GM23338 (cell line): ENCODE measurements at regions not wholly inside any gene's neighbourhood (a gene's known extent, or its start where the extent isn't known, plus 50 kb on each side); places are given as distances from the start of the nearest gene placed in this dataset.

Experiments used
- ATAC-seq: fragments of 200-7000 bp; cut with Tn5 transposase; 3 replicates; pipeline ENCODE4 v1.9.1; 2020
- DNase-seq: peaks from one replicate; pipeline ENCODE4 v3.0.0-alpha.2; 2015; ENCODE audit warnings: low spot score
- H2AFZ ChIP-seq: fragments of 200-600 bp; sonication (generic); 2 replicates; pipeline ENCODE4 v1.8.0; 2016; ENCODE audit warnings: antibody characterized with exemption, mild to moderate bottlenecking, moderate library complexity
- H3F3A ChIP-seq: fragments of 200-600 bp; sonication (generic); replicated peaks from 2 replicates; pipeline ENCODE4 v1.8.0; 2017; ENCODE audit warnings: antibody characterized with exemption, mixed run types, low read depth
- H3K27ac ChIP-seq: fragments of 200-600 bp; sonication (generic); 2 replicates; pipeline ENCODE4 v1.6.1; 2016; ENCODE audit warnings: low read depth
- H3K27me3 ChIP-seq: fragments of 200-600 bp; sonication (generic); 2 replicates; pipeline ENCODE4 v1.8.0; 2016; ENCODE audit warnings: mild to moderate bottlenecking, mixed run types, moderate library complexity; ENCODE audit not compliant: insufficient read depth
- H3K36me3 ChIP-seq: fragments of 200-600 bp; sonication (generic); 2 replicates; pipeline ENCODE4 v1.8.0; 2016; ENCODE audit warnings: mild to moderate bottlenecking; ENCODE audit not compliant: insufficient read depth
- H3K4me1 ChIP-seq: fragments of 200-600 bp; sonication (generic); 2 replicates; pipeline ENCODE4 v1.8.0; 2016; ENCODE audit warnings: mild to moderate bottlenecking, moderate library complexity; ENCODE audit not compliant: insufficient read depth
- H3K4me2 ChIP-seq: fragments of 200-600 bp; sonication (generic); 2 replicates; pipeline ENCODE4 v1.7.1; 2017; ENCODE audit warnings: mixed run types
- H3K4me3 ChIP-seq: fragments of 200-600 bp; sonication (generic); 2 replicates; pipeline ENCODE4 v1.6.1; 2016; ENCODE audit warnings: mixed run types
- H3K79me2 ChIP-seq: fragments of 200-600 bp; sonication (generic); replicated peaks from 2 replicates; pipeline ENCODE4 v1.8.0; 2017; ENCODE audit warnings: mild to moderate bottlenecking; ENCODE audit not compliant: insufficient read depth
- H3K9me2 ChIP-seq: fragments of 200-600 bp; sonication (generic); 2 replicates; pipeline ENCODE4 v1.8.0; 2017; ENCODE audit not compliant: insufficient read depth
- H4K20me1 ChIP-seq: fragments of 200-600 bp; sonication (generic); replicated peaks from 2 replicates; pipeline ENCODE4 v1.8.0; 2017; ENCODE audit warnings: mild to moderate bottlenecking; ENCODE audit not compliant: insufficient read depth
- H3K27ac Mint-ChIP-seq: 2 replicates; pipeline ENCODE4 v1.8.0; 2020; ENCODE audit warnings: inconsistent platforms, mild to moderate bottlenecking, moderate library complexity, mixed read lengths
- H3K27me3 Mint-ChIP-seq: 3 replicates; pipeline ENCODE4 v1.8.0; 2022; ENCODE audit warnings: low read depth, mild to moderate bottlenecking, moderate library complexity, mixed read lengths, inconsistent platforms; ENCODE audit not compliant: insufficient read depth, poor library complexity
- H3K36me3 Mint-ChIP-seq: 3 replicates; pipeline ENCODE4 v1.8.0; 2021; ENCODE audit warnings: low read depth, mild to moderate bottlenecking, inconsistent platforms, moderate library complexity, mixed read lengths
- H3K4me1 Mint-ChIP-seq: 3 replicates; pipeline ENCODE4 v1.8.0; 2020; ENCODE audit warnings: mild to moderate bottlenecking, inconsistent platforms, mixed read lengths
- H3K4me3 Mint-ChIP-seq: 3 replicates; pipeline ENCODE4 v1.8.0; 2021; ENCODE audit warnings: moderate library complexity, mild to moderate bottlenecking, inconsistent platforms, mixed read lengths
- H3K9me3 Mint-ChIP-seq: 3 replicates; pipeline ENCODE4 v1.8.0; 2020; ENCODE audit warnings: moderate library complexity, mild to moderate bottlenecking, inconsistent platforms, mixed read lengths
- EZH2 ChIP-seq: fragments of 200-600 bp; sonication (generic); IDR thresholded peaks from one replicate; pipeline ENCODE4 v1.8.0; 2017; ENCODE audit warnings: antibody characterized with exemption, mild to moderate bottlenecking, low read depth; ENCODE audit not compliant: unreplicated experiment
- JUNB ChIP-seq: IDR thresholded peaks from one replicate; pipeline ENCODE4 v1.6.1; 2016; ENCODE audit warnings: antibody characterized with exemption; ENCODE audit not compliant: unreplicated experiment
- NANOG ChIP-seq: IDR thresholded peaks from 2 replicates; pipeline ENCODE4 v1.6.1; 2016; ENCODE audit warnings: antibody characterized with exemption, borderline replicate concordance
- REST ChIP-seq: IDR thresholded peaks from one replicate; pipeline ENCODE4 v1.6.1; 2018; ENCODE audit warnings: antibody characterized with exemption; ENCODE audit not compliant: unreplicated experiment
- STAT1 ChIP-seq: IDR thresholded peaks from one replicate; pipeline ENCODE4 v1.6.1; 2016; ENCODE audit warnings: antibody characterized with exemption; ENCODE audit not compliant: unreplicated experiment
- ZNF114 ChIP-seq: fragments of 250-450 bp; sonication (Bioruptor Pico); IDR thresholded peaks from 2 replicates; pipeline ENCODE4 v1.5.0; 2020; ENCODE audit warnings: mild to moderate bottlenecking, moderate library complexity
- TF ChIP-seq, protein P1 (sequence below): fragments of 250-450 bp; sonication (Bioruptor Pico); IDR thresholded peaks from 2 replicates; pipeline ENCODE4 v1.5.0; 2020; ENCODE audit warnings: mild to moderate bottlenecking, moderate library complexity
- TF ChIP-seq, protein P2 (sequence below): IDR thresholded peaks from 2 replicates; pipeline ENCODE4 v1.6.1; 2016; ENCODE audit warnings: antibody characterized with exemption

GRCh38 chr1:82924666-82925065, 1074.3 kb downstream of the TTLL7 start:
- peaks cover 5% of the 10 kb centered on the region; the same call in 1 of the 2 replicates for H3K4me1 ChIP-seq
- TF ChIP-seq JUNB (no peak), NANOG (no peak), ZNF114 (no peak), EZH2 (no peak), REST (no peak), STAT1 (no peak)
- TF ChIP-seq, protein P1, sequence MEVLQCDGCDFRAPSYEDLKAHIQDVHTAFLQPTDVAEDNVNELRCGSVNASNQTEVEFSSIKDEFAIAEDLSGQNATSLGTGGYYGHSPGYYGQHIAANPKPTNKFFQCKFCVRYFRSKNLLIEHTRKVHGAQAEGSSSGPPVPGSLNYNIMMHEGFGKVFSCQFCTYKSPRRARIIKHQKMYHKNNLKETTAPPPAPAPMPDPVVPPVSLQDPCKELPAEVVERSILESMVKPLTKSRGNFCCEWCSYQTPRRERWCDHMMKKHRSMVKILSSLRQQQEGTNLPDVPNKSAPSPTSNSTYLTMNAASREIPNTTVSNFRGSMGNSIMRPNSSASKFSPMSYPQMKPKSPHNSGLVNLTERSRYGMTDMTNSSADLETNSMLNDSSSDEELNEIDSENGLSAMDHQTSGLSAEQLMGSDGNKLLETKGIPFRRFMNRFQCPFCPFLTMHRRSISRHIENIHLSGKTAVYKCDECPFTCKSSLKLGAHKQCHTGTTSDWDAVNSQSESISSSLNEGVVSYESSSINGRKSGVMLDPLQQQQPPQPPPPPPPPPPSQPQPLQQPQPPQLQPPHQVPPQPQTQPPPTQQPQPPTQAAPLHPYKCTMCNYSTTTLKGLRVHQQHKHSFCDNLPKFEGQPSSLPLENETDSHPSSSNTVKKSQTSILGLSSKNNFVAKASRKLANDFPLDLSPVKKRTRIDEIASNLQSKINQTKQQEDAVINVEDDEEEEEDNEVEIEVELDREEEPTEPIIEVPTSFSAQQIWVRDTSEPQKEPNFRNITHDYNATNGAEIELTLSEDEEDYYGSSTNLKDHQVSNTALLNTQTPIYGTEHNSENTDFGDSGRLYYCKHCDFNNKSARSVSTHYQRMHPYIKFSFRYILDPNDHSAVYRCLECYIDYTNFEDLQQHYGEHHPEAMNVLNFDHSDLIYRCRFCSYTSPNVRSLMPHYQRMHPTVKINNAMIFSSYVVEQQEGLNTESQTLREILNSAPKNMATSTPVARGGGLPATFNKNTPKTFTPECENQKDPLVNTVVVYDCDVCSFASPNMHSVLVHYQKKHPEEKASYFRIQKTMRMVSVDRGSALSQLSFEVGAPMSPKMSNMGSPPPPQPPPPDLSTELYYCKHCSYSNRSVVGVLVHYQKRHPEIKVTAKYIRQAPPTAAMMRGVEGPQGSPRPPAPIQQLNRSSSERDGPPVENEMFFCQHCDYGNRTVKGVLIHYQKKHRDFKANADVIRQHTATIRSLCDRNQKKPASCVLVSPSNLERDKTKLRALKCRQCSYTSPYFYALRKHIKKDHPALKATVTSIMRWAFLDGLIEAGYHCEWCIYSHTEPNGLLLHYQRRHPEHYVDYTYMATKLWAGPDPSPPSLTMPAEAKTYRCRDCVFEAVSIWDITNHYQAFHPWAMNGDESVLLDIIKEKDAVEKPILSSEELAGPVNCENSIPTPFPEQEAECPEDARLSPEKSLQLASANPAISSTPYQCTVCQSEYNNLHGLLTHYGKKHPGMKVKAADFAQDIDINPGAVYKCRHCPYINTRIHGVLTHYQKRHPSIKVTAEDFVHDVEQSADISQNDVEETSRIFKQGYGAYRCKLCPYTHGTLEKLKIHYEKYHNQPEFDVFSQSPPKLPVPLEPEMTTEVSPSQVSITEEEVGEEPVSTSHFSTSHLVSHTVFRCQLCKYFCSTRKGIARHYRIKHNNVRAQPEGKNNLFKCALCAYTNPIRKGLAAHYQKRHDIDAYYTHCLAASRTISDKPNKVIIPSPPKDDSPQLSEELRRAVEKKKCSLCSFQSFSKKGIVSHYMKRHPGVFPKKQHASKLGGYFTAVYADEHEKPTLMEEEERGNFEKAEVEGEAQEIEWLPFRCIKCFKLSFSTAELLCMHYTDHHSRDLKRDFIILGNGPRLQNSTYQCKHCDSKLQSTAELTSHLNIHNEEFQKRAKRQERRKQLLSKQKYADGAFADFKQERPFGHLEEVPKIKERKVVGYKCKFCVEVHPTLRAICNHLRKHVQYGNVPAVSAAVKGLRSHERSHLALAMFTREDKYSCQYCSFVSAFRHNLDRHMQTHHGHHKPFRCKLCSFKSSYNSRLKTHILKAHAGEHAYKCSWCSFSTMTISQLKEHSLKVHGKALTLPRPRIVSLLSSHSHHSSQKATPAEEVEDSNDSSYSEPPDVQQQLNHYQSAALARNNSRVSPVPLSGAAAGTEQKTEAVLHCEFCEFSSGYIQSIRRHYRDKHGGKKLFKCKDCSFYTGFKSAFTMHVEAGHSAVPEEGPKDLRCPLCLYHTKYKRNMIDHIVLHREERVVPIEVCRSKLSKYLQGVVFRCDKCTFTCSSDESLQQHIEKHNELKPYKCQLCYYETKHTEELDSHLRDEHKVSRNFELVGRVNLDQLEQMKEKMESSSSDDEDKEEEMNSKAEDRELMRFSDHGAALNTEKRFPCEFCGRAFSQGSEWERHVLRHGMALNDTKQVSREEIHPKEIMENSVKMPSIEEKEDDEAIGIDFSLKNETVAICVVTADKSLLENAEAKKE (CRISPR knock-in tag): no peak
- TF ChIP-seq, protein P2, sequence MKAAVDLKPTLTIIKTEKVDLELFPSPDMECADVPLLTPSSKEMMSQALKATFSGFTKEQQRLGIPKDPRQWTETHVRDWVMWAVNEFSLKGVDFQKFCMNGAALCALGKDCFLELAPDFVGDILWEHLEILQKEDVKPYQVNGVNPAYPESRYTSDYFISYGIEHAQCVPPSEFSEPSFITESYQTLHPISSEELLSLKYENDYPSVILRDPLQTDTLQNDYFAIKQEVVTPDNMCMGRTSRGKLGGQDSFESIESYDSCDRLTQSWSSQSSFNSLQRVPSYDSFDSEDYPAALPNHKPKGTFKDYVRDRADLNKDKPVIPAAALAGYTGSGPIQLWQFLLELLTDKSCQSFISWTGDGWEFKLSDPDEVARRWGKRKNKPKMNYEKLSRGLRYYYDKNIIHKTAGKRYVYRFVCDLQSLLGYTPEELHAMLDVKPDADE: no peak
- ATAC-seq: no peak
- no peaks in the 10 kb centered on the region for H3K36me3 Mint-ChIP-seq
- no peak for DNase-seq
- no peaks in the 10 kb centered on the region for H3F3A ChIP-seq
- H3K27ac ChIP-seq: no peak overlapping the region
- H2AFZ ChIP-seq: 0 out of 2 replicates have a peak overlapping the region, but pooled peaks have one; percentile 64
- H3K4me3 ChIP-seq: no peak overlapping the region
- H3K4me2 ChIP-seq: no peak overlapping the region
- peaks cover 3% of the 10 kb centered on the region; the same call in 1 of the 2 replicates for H3K9me2 ChIP-seq
- H3K27ac Mint-ChIP-seq: no peak overlapping the region
- H3K4me3 Mint-ChIP-seq: no peak overlapping the region
- H3K27me3 ChIP-seq: no peaks in the 10 kb centered on the region
- no peaks in the 10 kb centered on the region for H3K36me3 ChIP-seq
- H3K4me1 Mint-ChIP-seq: peaks cover 23% of the 10 kb centered on the region
- H3K27me3 Mint-ChIP-seq: no peaks in the 10 kb centered on the region
- no peaks in the 10 kb centered on the region for H3K9me3 Mint-ChIP-seq
- no peaks in the 10 kb centered on the region for H3K79me2 ChIP-seq
- no peaks in the 10 kb centered on the region for H4K20me1 ChIP-seq
